Lower leg skin (tissue), 3 donors: ENCODE measurements at regions not wholly inside any gene's neighbourhood (a gene's known extent, or its start where the extent isn't known, plus 50 kb on each side); places are given as distances from the start of the nearest gene placed in this dataset.

Experiments
- POLR2A ChIP-seq, 2 donors: fragments of 450-650 bp; IDR thresholded peaks; one replicate each; pipeline ENCODE4 v1.6.1; 2016 to 2017; ENCODE audit warnings: antibody characterized with exemption in 2 of 2, mild to moderate bottlenecking in 1 of 2, moderate library complexity in 1 of 2
- TF ChIP-seq, protein P1 (sequence below), 3 donors: fragments of 450-650 bp; IDR thresholded peaks; one replicate each; pipeline ENCODE4 v1.5.1; 2016; ENCODE audit warnings: antibody characterized with exemption in 3 of 3, mild to moderate bottlenecking in 3 of 3, moderate library complexity in 2 of 3

DNA sequence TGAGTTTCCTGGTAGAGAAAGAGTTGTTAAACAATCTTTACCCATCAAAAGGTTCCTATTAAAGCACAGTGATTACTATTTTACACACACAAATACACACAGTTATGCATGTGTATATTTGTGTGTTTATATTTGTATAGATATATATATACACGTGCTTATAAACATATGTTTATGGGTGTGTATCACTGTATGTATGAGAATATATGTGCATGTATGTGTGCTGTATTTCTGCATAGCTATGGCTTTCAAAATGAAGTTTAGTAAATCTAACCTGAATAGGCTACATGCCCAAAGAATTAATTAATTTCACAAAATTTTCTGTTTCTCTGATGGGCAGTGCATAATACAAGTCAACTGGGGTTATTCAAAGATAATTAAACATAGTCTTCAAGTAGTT is 723.1 kb upstream of the KIRREL3 start:
- TF ChIP-seq, protein P1, sequence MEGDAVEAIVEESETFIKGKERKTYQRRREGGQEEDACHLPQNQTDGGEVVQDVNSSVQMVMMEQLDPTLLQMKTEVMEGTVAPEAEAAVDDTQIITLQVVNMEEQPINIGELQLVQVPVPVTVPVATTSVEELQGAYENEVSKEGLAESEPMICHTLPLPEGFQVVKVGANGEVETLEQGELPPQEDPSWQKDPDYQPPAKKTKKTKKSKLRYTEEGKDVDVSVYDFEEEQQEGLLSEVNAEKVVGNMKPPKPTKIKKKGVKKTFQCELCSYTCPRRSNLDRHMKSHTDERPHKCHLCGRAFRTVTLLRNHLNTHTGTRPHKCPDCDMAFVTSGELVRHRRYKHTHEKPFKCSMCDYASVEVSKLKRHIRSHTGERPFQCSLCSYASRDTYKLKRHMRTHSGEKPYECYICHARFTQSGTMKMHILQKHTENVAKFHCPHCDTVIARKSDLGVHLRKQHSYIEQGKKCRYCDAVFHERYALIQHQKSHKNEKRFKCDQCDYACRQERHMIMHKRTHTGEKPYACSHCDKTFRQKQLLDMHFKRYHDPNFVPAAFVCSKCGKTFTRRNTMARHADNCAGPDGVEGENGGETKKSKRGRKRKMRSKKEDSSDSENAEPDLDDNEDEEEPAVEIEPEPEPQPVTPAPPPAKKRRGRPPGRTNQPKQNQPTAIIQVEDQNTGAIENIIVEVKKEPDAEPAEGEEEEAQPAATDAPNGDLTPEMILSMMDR (IDR thresholded peaks at IDR 0.05), result no peak
- no peak for TF ChIP-seq POLR2A (IDR thresholded peaks at IDR 0.05)
